Caco-2 (cell line): ENCODE measurements at regions not wholly inside any gene's neighbourhood (a gene's known extent, or its start where the extent isn't known, plus 50 kb on each side); places are given as distances from the start of the nearest gene placed in this dataset.

ENCODE experiments used
- BruUV-seq: library from RNA; stranded (reverse); fragments of 400-500 nt; replicated peaks from 2 replicates; lab custom pipeline; 2021; lab: Mats Ljungman, UMichigan
- CTCF ChIA-PET: fragments of 300-600 bp; sonication (Branson Sonifier 250); formaldehyde crosslinking; loops from one replicate; lab custom pipeline; 2022; ENCODE audit warnings: antibody characterized with exemption; lab: Charles Lee
- POLR2A ChIA-PET: fragments of 300-600 bp; sonication (Branson Sonifier 250); formaldehyde crosslinking; loops from one replicate; lab custom pipeline; 2022; ENCODE audit warnings: antibody characterized with exemption; lab: Charles Lee
- DNase-seq, 2 experiments: peaks; one replicate each; pipeline versions ENCODE4 v3.0.0 to v3.0.0-alpha.2; 2020 to 2022
- H3K27me3 ChIP-seq: replicated peaks from 2 replicates; pipeline ENCODE4 v1.6.0; 2011; ENCODE audit warnings: low read length; ENCODE audit not compliant: control insufficient read depth, insufficient read depth
- H3K36me3 ChIP-seq: 2 replicates; pipeline ENCODE4 v1.5.1; 2011; ENCODE audit warnings: low read length; ENCODE audit not compliant: control insufficient read depth, insufficient read depth
- H3K4me1 ChIP-seq: fragments of 250-450 bp; sonication (Bioruptor Pico); 2 replicates; pipeline ENCODE4 v1.5.1; 2020; ENCODE audit warnings: mild to moderate bottlenecking
- H3K4me3 ChIP-seq: 2 replicates; pipeline ENCODE4 v1.5.1; 2011; ENCODE audit warnings: low read depth, mild to moderate bottlenecking, control low read depth, low read length
- H3K9me3 ChIP-seq: fragments of 250-450 bp; sonication (Bioruptor Pico); 2 replicates; pipeline ENCODE4 v1.5.1; 2020; ENCODE audit warnings: mild to moderate bottlenecking, moderate library complexity
- H3K27ac Mint-ChIP-seq: one replicate; pipeline ENCODE4 v1.8.0; 2022; ENCODE audit warnings: mixed read lengths; ENCODE audit not compliant: unreplicated experiment
- H3K27me3 Mint-ChIP-seq: one replicate; pipeline ENCODE4 v1.8.0; 2022; ENCODE audit warnings: mixed read lengths; ENCODE audit not compliant: insufficient read depth, unreplicated experiment
- H3K36me3 Mint-ChIP-seq: one replicate; pipeline ENCODE4 v1.8.0; 2022; ENCODE audit warnings: mild to moderate bottlenecking, mixed read lengths; ENCODE audit not compliant: insufficient read depth, unreplicated experiment
- H3K4me1 Mint-ChIP-seq: one replicate; pipeline ENCODE4 v1.8.0; 2022; ENCODE audit warnings: low read depth, mixed read lengths; ENCODE audit not compliant: unreplicated experiment
- H3K4me3 Mint-ChIP-seq: one replicate; pipeline ENCODE4 v1.8.0; 2022; ENCODE audit warnings: mild to moderate bottlenecking, moderate library complexity, mixed read lengths; ENCODE audit not compliant: unreplicated experiment
- H3K9me3 Mint-ChIP-seq: one replicate; pipeline ENCODE4 v1.8.0; 2022; ENCODE audit warnings: mixed read lengths; ENCODE audit not compliant: unreplicated experiment
- CTCF ChIP-seq, 2 experiments: fragments of 200-600 bp in 1 of 2; IDR thresholded peaks; 1 replicate in 1 of 2; 2 replicates in 1 of 2; pipeline versions ENCODE4 v1.5.1 to v1.8.0; 2011 to 2022; ENCODE audit warnings: antibody characterized with exemption in 1 of 2, control low read depth in 1 of 2, inconsistent platforms in 1 of 2, low read depth in 1 of 2, low read length in 1 of 2, mild to moderate bottlenecking in 1 of 2, moderate library complexity in 1 of 2; ENCODE audit not compliant: insufficient read depth in 1 of 2, severe bottlenecking in 1 of 2, unreplicated experiment in 1 of 2
- intact Hi-C: fragments of 100-400 bp; cut with micrococcal nuclease; formaldehyde crosslinking; loops from one replicate; pipeline ENCODE4 v1.10.0; 2022; ENCODE audit not compliant: unreplicated experiment

GRCh38 chr3:106819440-106819839, 557.8 kb upstream of the CCDC54 start:
- no peaks in the 10 kb centered on the region for H3K9me3 ChIP-seq
- Mint-ChIP-seq H3K4me3 (no peak overlapping the region), H3K36me3 (no peaks in the 10 kb centered on the region), H3K9me3 (no peaks in the 10 kb centered on the region), H3K4me1 (no peaks in the 10 kb centered on the region), H3K27me3 (peaks cover 2% of the 10 kb centered on the region), H3K27ac (no peak overlapping the region)
- DNase-seq = no peak
- H3K27me3 ChIP-seq = no peaks in the 10 kb centered on the region
- no peaks in the 10 kb centered on the region for H3K36me3 ChIP-seq
- H3K4me1 ChIP-seq = no peaks in the 10 kb centered on the region
- no peak overlapping the region for H3K4me3 ChIP-seq
- CTCF ChIA-PET = no interaction called here
- no peak for TF ChIP-seq CTCF (IDR thresholded peaks at IDR 0.05; ENCODE audit: insufficient read depth in 1 of 2, low read depth in 1 of 2, low read length in 1 of 2, severe bottlenecking in 1 of 2, unreplicated experiment in 1 of 2)
- intact Hi-C loops = no loop called here
- BruUV-seq = no TSS peak
- POLR2A ChIA-PET = no interaction called here

GRCh38 chr3:106820726-106821362, 556.4 kb upstream of the CCDC54 start:
- CTCF ChIA-PET = no interaction called here
- no peak overlapping the region for H3K4me3 ChIP-seq
- no peaks in the 10 kb centered on the region for H3K36me3 Mint-ChIP-seq
- peaks cover 2% of the 10 kb centered on the region for H3K27me3 Mint-ChIP-seq
- H3K4me3 Mint-ChIP-seq = no peak overlapping the region
- POLR2A ChIA-PET = no interaction called here
- H3K27ac Mint-ChIP-seq = no peak overlapping the region
- intact Hi-C loops = no loop called here
- no peaks in the 10 kb centered on the region for H3K9me3 ChIP-seq
- H3K4me1 Mint-ChIP-seq = no peaks in the 10 kb centered on the region
- no peak for DNase-seq
- no peaks in the 10 kb centered on the region for H3K9me3 Mint-ChIP-seq
- no peaks in the 10 kb centered on the region for H3K27me3 ChIP-seq
- no peaks in the 10 kb centered on the region for H3K36me3 ChIP-seq
- H3K4me1 ChIP-seq = no peaks in the 10 kb centered on the region
- no TSS peak for BruUV-seq
- TF ChIP-seq CTCF (IDR thresholded peaks at IDR 0.05; ENCODE audit: insufficient read depth in 1 of 2, low read depth in 1 of 2, low read length in 1 of 2, severe bottlenecking in 1 of 2, unreplicated experiment in 1 of 2) = no peak

- H3K4me1 Mint-ChIP-seq = no peaks in the 10 kb centered on the region
- Histone ChIP-seq H3K4me1 (no peaks in the 10 kb centered on the region), H3K4me3 (no peak overlapping the region), H3K27me3 (no peaks in the 10 kb centered on the region), H3K36me3 (no peaks in the 10 kb centered on the region), H3K9me3 (no peaks in the 10 kb centered on the region)
- intact Hi-C loops = no loop called here
- no peak for DNase-seq
- peaks cover 2% of the 10 kb centered on the region for H3K27me3 Mint-ChIP-seq
- no peak overlapping the region for H3K27ac Mint-ChIP-seq
- TF ChIP-seq CTCF (IDR thresholded peaks at IDR 0.05; ENCODE audit: insufficient read depth in 1 of 2, low read depth in 1 of 2, low read length in 1 of 2, severe bottlenecking in 1 of 2, unreplicated experiment in 1 of 2) = no peak
- no peaks in the 10 kb centered on the region for H3K36me3 Mint-ChIP-seq
- no peaks in the 10 kb centered on the region for H3K9me3 Mint-ChIP-seq
- POLR2A ChIA-PET = no interaction called here
- CTCF ChIA-PET = no interaction called here
- H3K4me3 Mint-ChIP-seq = no peak overlapping the region
- BruUV-seq = no TSS peak
These were observed 555.4 kb upstream of the CCDC54 start for GRCh38 chr3:106821801-106822200.
